ENCODE measurements at regions not wholly inside any gene's neighbourhood (a gene's known extent, or its start where the extent isn't known, plus 50 kb on each side); places are given as distances from the start of the nearest gene placed in this dataset.
A peak's percentile ranks its signal among the peaks of the same experiment; 100 is the strongest.

- TF ChIP-seq E2F5 (CRISPR knock-in tag; IDR thresholded peaks at IDR 0.05) (no peak), ATF1 (CRISPR knock-in tag; IDR thresholded peaks at IDR 0.05) (no peak), RORB (CRISPR knock-in tag; IDR thresholded peaks at IDR 0.05) (no peak), TEAD1 (CRISPR knock-in tag; IDR thresholded peaks at IDR 0.05) (no peak), USF1 (CRISPR knock-in tag; IDR thresholded peaks at IDR 0.05) (no peak)
Measured at GRCh38 chr17:77696151-77696720, 262.3 kb upstream of the TNRC6C start (continued).

- peaks cover 55% of the 10 kb centered on the region for H3K4me1 Mint-ChIP-seq
- H3K27me3 Mint-ChIP-seq (ENCODE audit: low read depth), result peaks cover 44% of the 10 kb centered on the region
- peaks cover 5% of the 10 kb centered on the region for H3K9me3 Mint-ChIP-seq
- H3K36me3 Mint-ChIP-seq, result peaks cover 4% of the 10 kb centered on the region
- TF ChIP-seq NFATC4 (CRISPR knock-in tag; IDR thresholded peaks at IDR 0.05) (no peak), FOXK1 (CRISPR knock-in tag; IDR thresholded peaks at IDR 0.05) (peak; percentile 63)
- ChIA-PET POLR2A (interaction anchor here (0.6 to 1.3 kb wide), 2 partner anchors 39 to 133 kb away, joined by 3 to 4 read pairs; no protein-coding TSS in a partner anchor), CTCF (interaction anchor here (0.6 to 1.8 kb wide), 4 partner anchors 38 to 150 kb away, joined by 3 to 4 read pairs (median 3); no protein-coding TSS in a partner anchor)
- H3K4me3 Mint-ChIP-seq, result peak overlapping the region; percentile 72
- H3K27ac Mint-ChIP-seq, result no peak overlapping the region
- ATAC-seq (peak; percentile 30), DNase-seq (ENCODE audit: low spot score) (no peak)
Measured at GRCh38 chr17:77696721-77697460, 261.6 kb upstream of the TNRC6C start.

GRCh38 chr17:77697480-77698400, 260.8 kb upstream of the TNRC6C start:
- Mint-ChIP-seq H3K27me3 (ENCODE audit: low read depth) (peaks cover 44% of the 10 kb centered on the region), H3K4me1 (peaks cover 53% of the 10 kb centered on the region), H3K36me3 (peaks cover 11% of the 10 kb centered on the region), H3K27ac (no peak overlapping the region), H3K4me3 (no peak overlapping the region), H3K9me3 (peaks cover 13% of the 10 kb centered on the region)
- ChIA-PET POLR2A (no interaction called here), CTCF (interaction anchor here (1.2 to 1.8 kb wide), 2 partner anchors 44 to 151 kb away, joined by 3 to 4 read pairs; no protein-coding TSS in a partner anchor)
- ATAC-seq (no peak), DNase-seq (ENCODE audit: low spot score) (no peak)
- TF ChIP-seq NFE2L1 (CRISPR knock-in tag; IDR thresholded peaks at IDR 0.05), result no peak

GRCh38 chr17:77698903-77699623, 259.4 kb upstream of the TNRC6C start:
- ATAC-seq (no peak), DNase-seq (ENCODE audit: low spot score) (no peak)
- Mint-ChIP-seq H3K27ac (no peak overlapping the region), H3K36me3 (peaks cover 24% of the 10 kb centered on the region), H3K4me1 (peaks cover 41% of the 10 kb centered on the region), H3K4me3 (no peak overlapping the region), H3K27me3 (ENCODE audit: low read depth) (peaks cover 41% of the 10 kb centered on the region), H3K9me3 (peaks cover 27% of the 10 kb centered on the region)
- POLR2A ChIA-PET, result interaction anchor here (0.6 kb wide), 1 partner anchor 1843 kb away, joined by 3 read pairs; no protein-coding TSS in a partner anchor
- CTCF ChIA-PET, result no interaction called here
- TF ChIP-seq ZNF532 (CRISPR knock-in tag; IDR thresholded peaks at IDR 0.05; ENCODE audit: borderline replicate concordance) (no peak), ATF1 (CRISPR knock-in tag; IDR thresholded peaks at IDR 0.05) (no peak), NFE2L1 (CRISPR knock-in tag; IDR thresholded peaks at IDR 0.05) (no peak), TCF7 (CRISPR knock-in tag; IDR thresholded peaks at IDR 0.05; ENCODE audit: low read depth) (no peak), ZNF121 (CRISPR knock-in tag; IDR thresholded peaks at IDR 0.05) (no peak), FOXP1 (CRISPR knock-in tag; IDR thresholded peaks at IDR 0.05; ENCODE audit: borderline replicate concordance) (no peak)

All from WTC11 (cell line).